HepG2 (cell line): ENCODE measurements at regions not wholly inside any gene's neighbourhood (a gene's known extent, or its start where the extent isn't known, plus 50 kb on each side); places are given as distances from the start of the nearest gene placed in this dataset.

Experiments
- ARHGAP35 ChIP-seq: sonication (generic); formaldehyde crosslinking; IDR thresholded peaks from 2 replicates; pipeline ENCODE4 v1.9.0; 2022; ENCODE audit warnings: mild to moderate bottlenecking, inconsistent platforms, moderate library complexity, missing genetic modification reagents, borderline replicate concordance
- FOXK2 ChIP-seq: fragments of 450-650 bp; IDR thresholded peaks from 2 replicates; pipeline ENCODE4 v1.6.1; 2016
- GATAD2A ChIP-seq: IDR thresholded peaks from 2 replicates; pipeline ENCODE4 v1.6.1; 2016
- NR3C1 ChIP-seq: sonication (generic); formaldehyde crosslinking; IDR thresholded peaks from 2 replicates; pipeline ENCODE4 v1.4.0; 2020; ENCODE audit warnings: missing genetic modification reagents
- PCBP1 ChIP-seq: fragments of 200-400 bp; formaldehyde crosslinking; IDR thresholded peaks from 2 replicates; pipeline ENCODE4 v1.6.1; 2017; ENCODE audit warnings: mild to moderate bottlenecking, low read depth, low read length, borderline replicate concordance
- TSC22D2 ChIP-seq: sonication (generic); formaldehyde crosslinking; IDR thresholded peaks from 2 replicates; pipeline ENCODE4 v1.5.1; 2020; ENCODE audit warnings: missing genetic modification reagents, mild to moderate bottlenecking, borderline replicate concordance
- ZBTB20 ChIP-seq: sonication (generic); formaldehyde crosslinking; IDR thresholded peaks from 2 replicates; pipeline ENCODE4 v1.8.1; 2023; ENCODE audit warnings: missing genetic modification reagents, low read depth, mild to moderate bottlenecking, borderline replicate concordance
- ZNF563 ChIP-seq: sonication (generic); formaldehyde crosslinking; IDR thresholded peaks from 2 replicates; pipeline ENCODE4 v1.8.0; 2022; ENCODE audit warnings: mild to moderate bottlenecking, moderate library complexity, missing genetic modification reagents
- TF ChIP-seq, protein P1 (sequence below): sonication (generic); formaldehyde crosslinking; IDR thresholded peaks from 2 replicates; pipeline ENCODE4 v1.4.0; 2020; ENCODE audit warnings: mild to moderate bottlenecking, missing genetic modification reagents
- TF ChIP-seq, protein P2 (sequence below): sonication (generic); formaldehyde crosslinking; conservative IDR thresholded peaks from 2 replicates; pipeline ENCODE4 v1.4.0; 2020; ENCODE audit warnings: mild to moderate bottlenecking, missing genetic modification reagents, moderate library complexity

DNA sequence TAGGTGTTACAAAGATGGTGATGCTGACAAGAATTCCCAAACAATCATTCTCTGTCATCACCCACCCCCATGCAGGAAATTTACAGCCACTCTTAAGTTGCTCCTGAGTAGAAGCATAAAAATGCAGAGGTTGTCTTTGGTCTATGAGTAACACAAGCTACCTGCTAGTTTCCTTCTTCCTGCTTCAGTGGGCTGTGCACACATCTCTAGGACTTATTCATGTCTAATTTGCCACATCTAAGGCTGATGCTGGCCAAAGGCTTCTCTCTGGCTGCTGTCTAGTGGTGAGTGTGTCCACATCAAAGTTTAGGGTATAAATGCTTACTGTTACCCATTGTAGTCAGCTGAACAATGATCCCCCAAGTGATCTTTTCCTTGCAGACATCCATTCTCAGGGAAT is 662.5 kb downstream of the TYW1 start (continued):
- TF ChIP-seq, protein P1, sequence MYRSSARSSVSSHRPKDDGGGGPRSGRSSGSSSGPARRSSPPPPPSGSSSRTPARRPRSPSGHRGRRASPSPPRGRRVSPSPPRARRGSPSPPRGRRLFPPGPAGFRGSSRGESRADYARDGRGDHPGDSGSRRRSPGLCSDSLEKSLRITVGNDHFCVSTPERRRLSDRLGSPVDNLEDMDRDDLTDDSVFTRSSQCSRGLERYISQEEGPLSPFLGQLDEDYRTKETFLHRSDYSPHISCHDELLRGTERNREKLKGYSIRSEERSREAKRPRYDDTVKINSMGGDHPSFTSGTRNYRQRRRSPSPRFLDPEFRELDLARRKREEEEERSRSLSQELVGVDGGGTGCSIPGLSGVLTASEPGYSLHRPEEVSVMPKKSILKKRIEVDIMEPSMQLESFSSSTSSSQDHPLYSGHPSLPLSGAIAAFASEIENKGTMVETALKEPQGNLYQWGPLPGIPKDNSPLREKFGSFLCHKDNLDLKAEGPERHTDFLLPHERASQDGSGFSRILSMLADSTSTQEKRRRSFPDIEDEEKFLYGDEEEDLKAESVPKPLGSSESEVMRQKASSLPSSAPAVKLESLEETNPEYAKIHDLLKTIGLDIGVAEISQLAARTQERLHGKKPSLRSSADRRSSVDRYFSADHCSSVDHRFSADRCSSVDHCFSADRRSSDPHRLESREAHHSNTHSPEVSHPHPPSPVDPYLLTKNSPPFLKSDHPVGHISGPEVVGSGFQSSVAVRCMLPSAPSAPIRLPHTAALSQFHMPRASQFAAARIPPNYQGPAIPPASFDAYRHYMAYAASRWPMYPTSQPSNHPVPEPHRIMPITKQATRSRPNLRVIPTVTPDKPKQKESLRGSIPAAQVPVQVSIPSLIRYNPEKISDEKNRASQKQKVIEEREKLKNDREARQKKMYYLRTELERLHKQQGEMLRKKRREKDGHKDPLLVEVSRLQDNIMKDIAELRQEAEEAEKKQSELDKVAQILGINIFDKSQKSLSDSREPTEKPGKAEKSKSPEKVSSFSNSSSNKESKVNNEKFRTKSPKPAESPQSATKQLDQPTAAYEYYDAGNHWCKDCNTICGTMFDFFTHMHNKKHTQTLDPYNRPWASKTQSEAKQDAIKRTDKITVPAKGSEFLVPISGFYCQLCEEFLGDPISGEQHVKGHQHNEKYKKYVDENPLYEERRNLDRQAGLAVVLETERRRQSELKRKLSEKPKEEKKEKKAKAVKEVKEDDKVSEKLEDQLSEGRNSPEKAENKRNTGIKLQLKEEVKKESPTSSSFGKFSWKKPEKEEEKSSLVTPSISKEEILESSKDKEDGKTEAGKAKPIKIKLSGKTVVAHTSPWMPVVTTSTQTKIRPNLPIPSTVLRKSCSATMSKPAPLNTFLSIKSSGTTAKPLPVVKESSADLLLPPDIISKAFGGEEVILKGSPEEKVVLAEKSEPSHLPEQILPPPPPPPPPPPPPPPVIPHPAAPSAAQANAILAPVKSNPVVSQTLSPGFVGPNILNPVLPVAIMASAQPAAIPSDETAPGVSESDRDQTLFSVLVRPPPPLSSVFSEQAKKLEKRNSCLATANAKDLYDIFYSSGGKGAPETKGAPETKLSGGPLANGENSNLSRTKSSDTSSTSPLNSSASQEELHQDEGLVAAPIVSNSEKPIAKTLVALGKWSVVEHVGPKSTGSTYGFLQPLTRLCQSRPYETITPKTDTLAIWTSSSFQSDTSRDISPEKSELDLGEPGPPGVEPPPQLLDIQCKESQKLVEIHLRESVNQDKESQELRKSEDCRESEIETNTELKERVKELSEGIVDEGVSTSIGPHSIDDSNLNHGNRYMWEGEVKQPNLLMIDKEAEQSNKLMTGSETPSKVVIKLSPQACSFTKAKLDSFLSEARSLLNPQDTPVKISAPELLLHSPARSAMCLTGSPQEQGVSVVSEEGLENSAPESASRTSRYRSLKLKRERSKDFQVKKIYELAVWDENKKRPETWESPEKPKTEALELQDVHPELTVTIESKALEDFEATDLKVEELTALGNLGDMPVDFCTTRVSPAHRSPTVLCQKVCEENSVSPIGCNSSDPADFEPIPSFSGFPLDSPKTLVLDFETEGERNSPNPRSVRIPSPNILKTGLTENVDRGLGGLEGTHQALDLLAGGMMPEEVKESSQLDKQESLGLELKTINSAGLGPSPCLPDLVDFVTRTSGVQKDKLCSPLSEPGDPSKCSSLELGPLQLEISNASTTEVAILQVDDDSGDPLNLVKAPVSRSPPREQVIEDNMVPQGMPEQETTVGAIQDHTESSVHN (CRISPR knock-in tag), result no peak
- no peak for TF ChIP-seq PCBP1
- no peak for TF ChIP-seq TSC22D2 (CRISPR knock-in tag)
- no peak for TF ChIP-seq FOXK2
- TF ChIP-seq ZBTB20 (CRISPR knock-in tag), result no peak
- TF ChIP-seq, protein P2, sequence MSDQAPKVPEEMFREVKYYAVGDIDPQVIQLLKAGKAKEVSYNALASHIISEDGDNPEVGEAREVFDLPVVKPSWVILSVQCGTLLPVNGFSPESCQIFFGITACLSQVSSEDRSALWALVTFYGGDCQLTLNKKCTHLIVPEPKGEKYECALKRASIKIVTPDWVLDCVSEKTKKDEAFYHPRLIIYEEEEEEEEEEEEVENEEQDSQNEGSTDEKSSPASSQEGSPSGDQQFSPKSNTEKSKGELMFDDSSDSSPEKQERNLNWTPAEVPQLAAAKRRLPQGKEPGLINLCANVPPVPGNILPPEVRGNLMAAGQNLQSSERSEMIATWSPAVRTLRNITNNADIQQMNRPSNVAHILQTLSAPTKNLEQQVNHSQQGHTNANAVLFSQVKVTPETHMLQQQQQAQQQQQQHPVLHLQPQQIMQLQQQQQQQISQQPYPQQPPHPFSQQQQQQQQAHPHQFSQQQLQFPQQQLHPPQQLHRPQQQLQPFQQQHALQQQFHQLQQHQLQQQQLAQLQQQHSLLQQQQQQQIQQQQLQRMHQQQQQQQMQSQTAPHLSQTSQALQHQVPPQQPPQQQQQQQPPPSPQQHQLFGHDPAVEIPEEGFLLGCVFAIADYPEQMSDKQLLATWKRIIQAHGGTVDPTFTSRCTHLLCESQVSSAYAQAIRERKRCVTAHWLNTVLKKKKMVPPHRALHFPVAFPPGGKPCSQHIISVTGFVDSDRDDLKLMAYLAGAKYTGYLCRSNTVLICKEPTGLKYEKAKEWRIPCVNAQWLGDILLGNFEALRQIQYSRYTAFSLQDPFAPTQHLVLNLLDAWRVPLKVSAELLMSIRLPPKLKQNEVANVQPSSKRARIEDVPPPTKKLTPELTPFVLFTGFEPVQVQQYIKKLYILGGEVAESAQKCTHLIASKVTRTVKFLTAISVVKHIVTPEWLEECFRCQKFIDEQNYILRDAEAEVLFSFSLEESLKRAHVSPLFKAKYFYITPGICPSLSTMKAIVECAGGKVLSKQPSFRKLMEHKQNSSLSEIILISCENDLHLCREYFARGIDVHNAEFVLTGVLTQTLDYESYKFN, result no peak
- TF ChIP-seq NR3C1 (CRISPR knock-in tag), result no peak
- no peak for TF ChIP-seq ZNF563
- no peak for TF ChIP-seq ARHGAP35 (CRISPR knock-in tag)
- TF ChIP-seq GATAD2A (CRISPR knock-in tag), result no peak
